ENCODE measurements at regions not wholly inside any gene's neighbourhood (a gene's known extent, or its start where the extent isn't known, plus 50 kb on each side); places are given as distances from the start of the nearest gene placed in this dataset.

DNA sequence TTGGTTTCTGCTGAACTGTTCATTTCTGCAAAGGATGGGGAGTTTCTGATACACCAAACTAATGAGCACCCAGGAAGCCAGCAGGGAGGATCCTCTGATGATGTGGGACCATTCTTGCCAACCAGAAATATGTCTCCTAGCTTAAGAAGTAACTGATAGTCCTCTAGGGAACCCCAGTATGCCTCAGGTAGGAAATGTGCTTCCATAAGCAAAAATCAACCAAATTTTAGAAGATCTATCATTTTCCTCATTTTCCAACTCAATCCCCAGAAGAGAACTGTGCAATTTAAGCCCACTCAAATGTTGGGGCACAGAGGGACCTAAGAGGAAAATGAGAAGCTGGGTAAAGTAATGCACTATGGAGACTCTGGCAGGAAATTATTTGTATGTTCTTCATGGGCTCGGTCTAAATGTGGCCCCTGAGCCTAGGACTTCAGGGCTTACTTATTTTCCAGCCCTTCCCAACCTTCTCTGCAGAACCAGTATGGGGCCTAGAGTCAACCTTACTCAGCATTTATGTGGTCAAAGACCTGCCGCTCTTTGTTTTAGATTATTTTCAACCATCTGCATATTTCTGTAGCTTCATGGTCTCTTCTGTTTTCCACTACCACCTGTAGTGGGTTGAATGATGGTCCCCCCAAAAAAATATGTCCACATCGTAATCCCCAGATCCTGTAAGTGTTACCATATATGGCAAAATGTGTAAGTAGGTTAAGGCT, 359.8 kb upstream of the CDH4 start:
- DNase-seq: no peak

DNA sequence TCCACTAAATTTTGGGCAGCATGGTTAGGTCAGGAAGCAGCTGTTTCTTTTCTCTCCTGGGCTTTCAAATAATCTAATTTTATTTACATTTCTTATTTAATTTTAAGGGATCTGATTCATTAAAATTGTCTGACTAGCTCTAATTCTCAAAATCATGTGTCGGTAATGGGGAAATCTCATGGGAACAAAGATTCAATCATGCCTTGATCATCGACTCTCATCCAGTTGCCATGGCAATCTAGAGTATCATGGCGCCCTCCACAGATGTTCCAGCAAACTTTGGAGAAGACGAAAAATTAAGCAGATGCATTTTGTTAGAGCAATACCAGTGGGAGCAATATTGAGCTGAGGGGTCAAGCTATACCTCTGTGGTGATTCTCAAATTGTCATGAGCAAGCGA, 358.0 kb upstream of the CDH4 start:
- no peak for DNase-seq

DNA sequence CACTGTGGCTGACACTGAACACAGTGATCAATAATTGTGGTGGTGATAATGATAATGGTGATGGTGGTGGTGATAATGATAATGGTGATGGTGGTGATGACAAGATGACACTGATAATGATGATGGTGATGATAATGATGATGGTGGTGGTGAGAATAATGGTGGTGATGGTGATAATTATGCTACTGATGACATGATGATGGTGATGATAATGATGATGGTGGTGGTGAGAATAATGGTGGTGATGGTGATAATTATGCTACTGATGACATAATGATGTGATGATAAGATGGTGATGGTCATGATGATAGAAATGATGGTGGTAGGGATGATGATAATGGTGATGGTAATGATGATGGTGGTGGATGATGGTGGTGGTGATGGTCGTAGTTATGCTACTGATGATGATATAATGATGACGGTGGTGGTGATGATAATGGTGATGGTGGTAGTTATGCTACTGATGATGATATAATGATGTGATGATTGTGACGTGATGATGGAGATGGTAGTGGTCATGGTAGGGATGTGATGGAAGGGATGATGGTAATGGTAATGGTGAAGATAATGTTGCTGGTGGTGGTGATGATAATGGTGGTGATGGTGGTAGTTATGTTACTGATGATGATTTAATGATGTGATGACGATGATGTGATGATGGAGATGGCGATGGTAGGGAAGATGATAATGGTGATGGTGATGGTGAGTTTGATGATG, 356.5 kb upstream of the CDH4 start:
- no peak for DNase-seq

DNA sequence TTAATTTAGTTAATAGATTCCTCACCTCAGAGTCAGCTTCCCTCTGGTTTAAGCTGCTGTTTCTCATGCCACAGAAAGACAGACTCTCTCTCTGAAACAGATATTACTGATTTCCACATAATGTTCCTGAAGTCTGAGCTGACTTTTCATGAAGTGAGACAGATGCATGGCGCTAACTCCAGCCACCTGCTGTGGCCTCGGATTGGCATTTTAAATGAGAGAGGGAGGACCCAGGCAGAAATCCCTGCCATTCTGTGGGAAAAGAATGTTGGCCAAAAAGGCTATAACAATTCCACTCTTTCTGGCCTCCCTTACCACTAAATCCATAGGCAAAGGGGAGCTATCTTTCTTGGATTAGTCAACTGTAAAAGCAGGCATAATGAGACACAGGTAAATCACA, 354.1 kb upstream of the CDH4 start:
- DNase-seq: no peak

DNA sequence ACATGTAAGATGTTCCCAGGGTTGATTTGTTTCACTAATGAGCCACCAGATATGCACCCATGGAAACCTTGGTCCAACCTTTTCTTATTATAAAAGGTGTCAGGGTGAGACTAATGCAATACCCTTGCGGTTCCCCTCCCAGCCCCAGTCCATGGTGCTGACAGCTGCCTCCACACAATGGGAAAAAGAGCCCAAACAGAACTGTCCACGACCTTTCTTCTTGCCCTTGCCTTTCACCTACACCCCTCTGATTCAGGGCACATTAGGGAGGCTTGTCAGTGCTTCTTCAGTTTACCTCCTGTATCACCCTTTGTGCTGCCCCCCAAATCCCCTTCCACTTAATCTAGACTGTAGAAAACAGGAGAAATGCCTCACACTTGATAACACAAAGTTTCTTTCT, 352.7 kb upstream of the CDH4 start:
- DNase-seq: no peak

DNA sequence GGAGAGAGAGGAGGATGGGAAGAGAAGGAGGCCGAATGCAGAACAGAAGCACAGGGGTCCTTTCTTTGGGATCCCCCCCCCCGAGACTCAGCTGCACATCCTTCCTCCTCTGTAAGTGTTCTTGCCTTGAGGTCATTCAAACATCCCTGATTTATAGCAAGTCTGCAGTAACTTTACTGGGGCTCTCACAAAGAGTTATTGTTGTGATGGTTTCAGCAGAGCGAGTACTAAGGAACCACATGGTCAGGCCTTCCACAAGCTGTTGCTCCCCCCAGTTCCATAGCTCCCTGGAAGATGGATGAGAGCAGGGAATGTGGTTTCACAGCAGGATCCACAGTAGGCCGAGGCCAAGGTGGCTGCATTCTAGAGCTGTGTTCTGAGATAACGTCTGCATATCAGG, 351.4 kb upstream of the CDH4 start:
- no peak for DNase-seq

DNA sequence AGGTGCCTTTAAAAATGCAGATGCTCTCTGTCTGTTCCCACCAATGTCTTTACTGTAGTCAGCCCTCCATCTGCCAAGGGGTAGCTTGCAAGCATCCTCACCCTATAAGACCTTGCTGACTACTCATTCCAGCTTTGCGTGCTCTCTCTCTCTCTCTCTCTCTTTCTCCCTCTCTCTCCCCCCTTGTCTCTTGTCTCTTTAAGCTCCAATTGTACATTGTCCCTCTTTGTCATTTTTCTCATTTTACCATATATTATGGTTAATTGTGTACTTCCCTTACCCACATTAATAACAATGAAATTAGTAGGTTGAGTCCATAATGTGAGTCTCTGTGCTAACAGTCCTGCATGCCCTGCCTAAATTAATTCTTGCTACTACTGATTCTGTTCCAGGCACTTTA, 350.2 kb upstream of the CDH4 start:
- DNase-seq: no peak

DNA sequence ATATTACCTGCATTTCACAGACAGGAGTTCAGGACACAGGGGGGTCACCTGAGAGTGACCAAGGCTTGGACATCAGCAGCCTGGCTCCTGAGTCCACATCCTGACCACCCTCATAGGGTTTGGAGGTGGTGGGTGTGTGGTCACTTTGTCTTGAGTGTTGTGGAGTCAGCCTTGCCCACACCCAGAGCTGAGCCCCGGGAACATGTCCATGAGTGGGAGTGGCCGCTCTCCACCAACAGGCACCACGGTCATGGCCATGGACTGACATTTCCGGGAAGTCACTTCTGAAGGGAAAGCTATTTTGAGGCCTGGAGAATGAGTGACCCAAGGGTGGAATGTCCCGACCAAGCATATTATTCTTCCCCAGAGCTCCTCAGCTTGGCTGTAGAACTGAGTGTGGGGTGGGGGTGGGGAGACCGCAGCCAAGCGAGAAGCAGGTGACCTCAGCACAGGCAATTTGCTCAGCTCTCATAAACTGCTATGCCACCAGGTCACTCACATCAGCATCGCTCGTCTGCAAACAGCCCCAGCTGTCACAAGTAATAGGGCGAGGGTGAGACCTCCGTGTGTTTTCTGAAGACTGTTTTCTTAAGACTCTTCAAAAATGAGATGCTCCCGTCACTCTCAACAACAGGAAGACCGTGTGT, 348.6 kb upstream of the CDH4 start:
- no peak for DNase-seq

DNA sequence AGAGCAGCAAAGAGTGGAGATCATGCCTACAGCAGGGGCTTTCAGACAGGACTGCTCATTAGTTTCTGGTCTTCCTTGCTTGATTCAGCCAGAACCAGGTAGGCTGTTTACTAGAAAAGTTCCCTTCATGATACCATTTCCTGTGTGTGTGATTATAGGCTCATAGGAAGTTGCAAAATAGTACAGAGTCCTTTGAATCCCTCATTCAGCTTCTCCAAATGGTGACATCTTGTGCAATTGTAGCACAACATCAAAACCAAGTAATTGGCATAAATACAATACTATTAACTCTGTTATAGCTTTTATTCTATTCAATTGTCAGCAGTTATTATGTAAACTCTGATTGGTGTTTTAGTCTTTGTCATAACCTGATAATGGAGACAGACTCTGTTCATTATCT, 347.3 kb upstream of the CDH4 start:
- DNase-seq: no peak

DNA sequence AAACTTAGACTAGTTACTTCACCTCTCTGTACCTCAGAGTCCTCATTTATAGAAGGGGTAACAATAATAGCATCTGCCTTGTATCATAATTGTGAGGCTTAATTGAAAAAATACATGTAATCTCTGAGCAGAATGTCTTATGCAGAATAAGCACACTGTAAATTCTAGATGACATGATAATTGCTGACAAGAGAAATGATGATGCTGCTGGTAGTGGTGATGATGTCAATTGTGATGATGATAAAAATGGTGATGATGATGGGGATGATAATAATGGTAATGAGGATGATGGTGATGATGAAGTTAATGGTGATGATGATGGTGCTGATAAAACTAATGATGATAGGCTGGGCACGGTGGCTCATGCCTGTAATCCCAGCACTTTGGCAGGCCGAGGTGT, 346.1 kb upstream of the CDH4 start:
- DNase-seq: no peak

DNA sequence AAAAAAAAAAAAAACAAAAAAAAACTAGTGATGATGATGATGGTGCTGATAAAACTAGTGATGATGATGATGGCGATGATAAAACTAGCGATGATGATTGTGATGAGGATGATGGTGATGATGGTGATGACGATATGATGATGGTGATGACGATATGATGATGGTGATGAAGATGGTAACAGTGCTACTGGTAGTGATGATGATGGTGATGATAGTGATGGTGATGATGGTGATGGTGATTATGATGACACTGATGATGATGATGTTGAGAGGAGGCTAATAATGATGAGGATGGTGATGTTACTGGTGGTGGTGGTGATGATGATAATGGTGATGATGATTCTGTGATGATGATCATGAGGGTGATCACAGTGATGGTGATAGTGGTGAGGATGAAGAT, 345.5 kb upstream of the CDH4 start:
- no peak for DNase-seq

DNA sequence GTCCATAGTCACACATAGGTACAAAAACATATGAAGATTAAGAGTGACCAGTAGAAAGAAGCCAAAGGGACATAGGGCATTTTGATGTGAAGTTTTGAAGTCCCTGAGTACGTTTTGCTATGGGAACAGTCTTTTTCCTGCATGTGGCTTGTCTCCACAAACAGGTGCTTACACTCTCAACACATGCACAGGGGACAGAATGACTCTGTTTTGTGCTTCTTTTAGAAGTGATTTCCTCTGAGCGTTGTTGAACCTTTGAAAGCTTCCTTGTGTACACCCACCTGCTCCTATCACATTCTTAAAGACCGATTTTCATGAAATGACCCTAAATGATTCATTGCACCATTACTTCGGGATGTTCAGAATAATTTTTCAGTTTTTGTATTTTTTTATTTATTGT, 338.8 kb upstream of the CDH4 start:
- DNase-seq: no peak

DNA sequence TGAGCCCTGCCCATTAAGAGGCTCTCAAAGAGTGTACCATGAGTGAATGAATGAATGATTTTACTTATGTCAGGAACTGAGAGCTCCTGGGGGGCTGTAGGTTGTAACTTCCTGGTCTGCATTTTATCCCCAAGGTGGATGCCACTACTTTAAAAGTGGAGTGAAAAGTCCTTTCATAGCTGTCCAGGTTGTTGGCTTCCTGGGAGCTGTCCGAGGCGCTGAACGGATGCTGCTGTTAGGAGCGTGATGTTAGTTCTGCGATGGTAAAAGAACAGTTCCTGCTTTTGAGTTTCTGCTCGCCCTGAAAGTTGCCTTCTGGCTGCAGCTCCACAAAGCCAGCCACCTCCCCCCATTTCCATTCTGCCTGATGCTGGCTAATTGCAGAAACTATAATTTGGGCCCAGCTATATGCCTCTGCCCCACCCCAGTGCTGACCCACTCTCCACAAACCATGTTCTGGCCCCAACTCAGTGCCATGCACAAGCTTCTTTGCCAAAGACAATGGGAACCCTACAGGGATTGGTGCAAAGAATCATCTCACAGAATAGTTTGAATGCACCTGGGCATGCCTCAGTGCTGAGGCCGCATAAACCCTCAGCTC, 330.9 kb upstream of the CDH4 start:
- no peak for DNase-seq

DNA sequence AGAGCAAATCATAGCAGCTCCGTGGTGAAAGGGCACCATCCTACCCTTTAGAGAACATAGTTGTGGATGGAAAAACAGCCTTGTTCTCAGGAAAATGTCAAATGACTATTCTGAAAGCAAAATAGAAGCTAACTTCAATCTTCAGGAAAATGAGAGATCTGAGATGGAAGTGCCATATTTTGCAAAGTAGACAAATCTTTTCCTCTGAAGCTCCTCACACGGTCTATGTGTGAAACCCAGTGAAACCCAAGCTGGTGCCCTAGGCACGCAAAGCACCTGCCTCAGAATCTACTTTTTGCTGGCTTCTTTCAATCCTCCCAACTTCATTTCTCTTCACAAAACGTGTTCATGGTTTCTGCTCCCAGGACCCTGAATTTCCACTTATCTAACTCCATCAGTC, 325.2 kb upstream of the CDH4 start:
- no peak for DNase-seq

DNA sequence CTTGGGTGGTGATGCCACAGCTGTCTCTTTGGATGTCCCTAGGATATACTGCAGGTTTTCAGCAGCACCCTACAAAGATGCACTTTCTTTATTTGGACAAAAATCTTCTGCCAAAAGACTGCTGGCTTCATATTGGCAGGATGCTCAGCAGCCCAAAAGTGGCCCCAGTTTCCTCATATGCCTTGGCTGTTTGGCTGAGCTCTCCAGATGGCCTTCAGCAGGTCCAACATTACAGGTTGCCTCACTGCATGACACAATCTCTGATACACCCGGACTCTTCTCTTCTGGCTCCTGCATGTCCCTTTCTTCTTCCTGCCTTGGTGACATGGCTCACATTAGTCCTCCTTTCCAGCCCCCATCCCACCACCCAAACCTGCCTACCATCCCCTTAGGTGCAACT, 323.7 kb upstream of the CDH4 start:
- DNase-seq: no peak

DNA sequence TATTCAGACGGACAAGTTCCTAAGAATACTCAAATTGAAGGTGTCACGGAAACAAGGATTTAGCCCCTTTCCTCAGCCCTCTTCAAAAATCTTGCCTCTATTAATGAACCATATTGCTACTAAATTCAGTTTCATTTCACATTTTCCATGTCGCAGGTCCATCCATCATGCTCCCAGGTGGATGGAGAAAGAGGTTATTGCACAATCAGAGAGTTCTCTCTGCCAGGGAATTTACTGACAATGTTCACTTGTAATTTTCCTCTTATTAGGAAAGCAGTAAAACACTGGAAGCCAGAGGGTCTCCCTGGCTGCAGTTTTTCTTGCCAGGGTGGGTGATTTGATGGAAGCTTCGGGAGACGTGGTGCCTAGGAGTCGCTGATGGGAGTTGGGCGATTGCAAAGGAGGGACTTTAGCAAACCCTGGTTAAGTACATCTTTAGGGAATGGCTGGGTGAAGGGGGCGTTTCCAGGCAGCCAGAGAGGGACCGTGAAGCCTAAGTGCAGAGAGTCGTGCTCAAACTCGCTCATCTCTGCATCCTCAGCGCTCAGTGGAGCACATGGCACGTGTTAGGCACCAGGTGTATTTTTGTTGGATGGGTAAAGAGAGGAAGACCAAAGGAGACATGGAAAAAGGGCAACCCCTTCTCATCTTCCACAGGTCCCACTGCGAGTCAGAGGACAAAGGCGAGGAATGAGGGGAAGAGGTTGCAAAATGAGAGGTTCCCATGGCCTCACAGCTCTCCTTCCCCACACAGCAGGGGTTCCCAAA, 321.9 kb upstream of the CDH4 start:
- no peak for DNase-seq

DNA sequence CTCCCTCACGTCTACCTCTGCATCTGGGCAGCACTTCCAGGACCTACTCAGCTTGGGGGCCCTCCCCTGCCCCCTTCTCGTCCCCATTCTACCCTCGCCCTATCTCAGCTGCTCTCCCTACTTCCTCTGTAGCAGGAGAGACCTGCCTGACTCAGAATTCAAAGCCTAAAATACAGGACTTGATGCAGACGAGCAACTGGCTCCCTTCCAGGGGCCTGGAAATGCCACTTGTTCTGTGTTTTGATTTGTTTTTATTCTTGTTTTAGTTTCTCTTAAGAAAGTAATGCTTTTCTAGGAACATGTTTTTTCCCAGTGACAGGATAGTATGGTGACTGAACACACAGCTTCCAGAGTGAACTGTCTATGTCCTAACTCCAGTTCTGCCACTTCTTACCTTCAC, 320.4 kb upstream of the CDH4 start:
- DNase-seq: no peak

DNA sequence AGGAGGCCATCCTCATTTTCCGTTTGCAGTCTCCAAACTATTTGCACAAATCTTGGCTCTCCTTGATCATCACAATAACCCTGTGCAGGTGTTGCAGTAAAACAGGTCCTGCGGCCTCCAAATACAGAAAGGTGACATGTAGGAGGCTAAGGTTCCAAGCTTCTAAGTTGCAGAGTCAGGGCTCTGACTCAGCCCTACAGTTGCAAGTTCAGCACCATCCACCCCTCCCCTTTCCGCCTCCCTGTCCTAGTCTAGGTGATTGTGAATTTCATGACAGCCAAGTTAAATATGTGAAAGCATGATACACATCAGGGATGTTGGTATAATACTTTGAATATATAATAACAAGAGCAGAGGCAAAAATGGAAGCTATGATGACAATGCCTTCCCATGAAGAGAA, 317.3 kb upstream of the CDH4 start:
- DNase-seq: no peak

DNA sequence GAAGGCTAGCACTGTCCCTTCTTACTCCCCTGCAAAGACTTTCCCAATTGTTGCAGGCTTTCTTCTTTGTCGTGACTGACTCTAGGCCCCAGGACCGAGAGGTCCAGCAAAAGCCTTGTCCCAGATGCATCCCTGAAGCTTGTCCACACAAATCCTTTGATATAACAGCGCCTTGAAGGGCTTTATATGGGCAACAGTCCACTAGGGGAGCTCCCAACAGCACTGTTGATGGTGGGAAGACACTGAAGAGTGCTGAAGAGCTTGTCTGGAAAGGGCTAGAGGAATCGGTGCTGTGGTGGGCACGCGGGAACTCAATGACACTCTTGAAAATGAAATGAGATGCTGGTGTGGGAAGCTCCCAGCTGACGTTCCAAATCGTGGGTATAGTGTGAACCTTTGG, 316.1 kb upstream of the CDH4 start:
- DNase-seq: no peak

DNA sequence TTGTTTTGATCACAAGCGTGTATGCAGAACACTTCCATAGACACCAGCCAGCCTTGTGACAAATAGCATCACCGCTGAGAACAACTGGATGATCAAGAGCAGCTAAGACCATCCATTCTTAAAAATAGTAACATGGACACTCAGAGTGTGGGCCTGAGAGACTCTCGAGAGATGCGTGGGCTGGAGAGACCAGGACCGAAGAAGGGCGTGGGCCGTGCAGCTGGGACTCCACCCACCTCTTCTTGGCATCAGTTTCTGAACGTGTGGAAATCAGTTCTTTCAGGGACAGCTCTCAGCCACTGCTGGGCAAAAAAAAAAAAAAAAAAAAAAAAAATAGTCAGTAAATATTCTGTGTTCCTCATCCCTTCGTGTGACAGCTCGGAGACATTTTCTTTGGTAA, 314.5 kb upstream of the CDH4 start:
- DNase-seq: no peak

DNA sequence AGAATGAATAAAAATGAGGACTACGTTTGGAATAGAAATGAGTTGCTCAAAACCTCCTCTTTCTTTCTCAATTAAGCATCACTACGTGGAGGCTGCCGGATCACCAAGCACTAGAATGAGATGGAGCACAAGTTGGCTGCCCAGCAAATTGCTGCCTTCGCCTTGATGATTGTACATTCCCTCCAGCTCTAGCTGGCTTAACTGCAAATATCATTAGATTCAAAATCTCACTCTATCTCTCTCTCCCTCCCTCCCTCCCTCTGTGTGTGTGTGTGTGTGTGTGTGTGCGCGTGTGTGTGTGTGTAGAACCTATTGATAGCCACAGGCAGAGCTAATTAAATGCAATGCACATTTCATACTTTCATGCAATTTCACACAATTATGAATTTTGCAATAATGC, 310.7 kb upstream of the CDH4 start:
- DNase-seq: no peak

DNA sequence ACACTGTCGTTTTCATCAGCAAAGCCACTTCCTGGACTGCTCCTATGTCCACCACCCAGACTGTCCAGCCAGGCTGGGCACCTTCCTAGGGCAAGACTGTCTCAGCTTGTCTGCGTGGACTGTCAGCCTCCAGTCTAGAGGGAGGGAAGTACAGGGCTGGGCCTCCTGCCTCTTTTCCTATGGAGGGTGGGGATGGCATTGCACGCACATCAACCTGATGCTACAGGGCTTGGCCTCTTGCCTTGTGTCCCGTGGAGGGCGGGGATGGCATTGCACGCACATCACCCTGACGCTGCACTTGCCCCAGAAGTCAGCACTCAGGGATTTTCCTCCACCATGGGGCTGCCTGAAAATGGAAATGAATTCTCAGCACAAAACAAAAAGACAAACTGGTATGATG, 304.2 kb upstream of the CDH4 start:
- no peak for DNase-seq

DNA sequence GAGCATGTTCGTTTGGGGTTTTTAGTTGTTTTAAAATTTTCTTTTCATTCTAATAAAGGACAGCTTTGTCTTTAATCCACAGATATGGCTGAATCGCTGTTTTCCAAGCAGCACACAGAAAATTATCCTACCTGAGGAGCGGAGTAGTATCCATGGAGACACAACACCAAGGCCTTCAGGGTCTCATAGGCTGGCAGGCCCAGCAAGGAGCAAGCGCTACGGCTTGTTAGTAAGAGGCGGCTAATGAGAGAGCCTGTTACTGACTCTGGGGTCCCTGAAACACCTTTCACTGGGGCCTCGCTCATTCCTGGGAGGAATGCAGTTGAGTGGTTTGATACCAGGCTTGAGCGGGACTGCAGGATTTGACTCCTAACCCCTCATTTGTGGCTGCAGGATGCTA, 303.8 kb upstream of the CDH4 start:
- DNase-seq: no peak
